Stimulated activated effector memory CD8-positive, alpha-beta T cell treated with anti-CD3 and anti-CD28 coated beads, Interleukin-12 subunit alpha, Interleukin-12 subunit beta, amount 100 ng/mL, for 72 hours (primary cell): ENCODE measurements at regions not wholly inside any gene's neighbourhood (a gene's known extent, or its start where the extent isn't known, plus 50 kb on each side); places are given as distances from the start of the nearest gene placed in this dataset.

Experiments used
- ATAC-seq: fragments of 150-1000 bp; cut with Tn5 transposase; 2 replicates; pipeline ENCODE4 v1.10.0; 2021
- DNase-seq, 2 donors: peaks; one replicate each; pipeline ENCODE4 v3.0.0; 2021 to 2022; ENCODE audit warnings: low spot score in 2 of 2
- H3K27ac Mint-ChIP-seq: one replicate; pipeline ENCODE4 v1.8.0; 2022; ENCODE audit warnings: mild to moderate bottlenecking, mixed read lengths
- H3K36me3 Mint-ChIP-seq: one replicate; pipeline ENCODE4 v1.8.0; 2022; ENCODE audit warnings: mild to moderate bottlenecking, mixed read lengths
- H3K4me1 Mint-ChIP-seq: one replicate; pipeline ENCODE4 v1.8.0; 2022; ENCODE audit warnings: mixed read lengths
- H3K4me3 Mint-ChIP-seq: one replicate; pipeline ENCODE4 v1.8.0; 2022; ENCODE audit warnings: mild to moderate bottlenecking, mixed read lengths
- H3K9me3 Mint-ChIP-seq: one replicate; pipeline ENCODE4 v1.8.0; 2022; ENCODE audit warnings: mixed read lengths

- DNase-seq (no peak), ATAC-seq (no peak)
- Mint-ChIP-seq H3K27ac (no peak overlapping the region), H3K4me1 (no peaks in the 10 kb centered on the region), H3K36me3 (no peaks in the 10 kb centered on the region), H3K9me3 (no peaks in the 10 kb centered on the region), H3K4me3 (no peak overlapping the region)
These were observed 213.6 kb upstream of the MAF start for GRCh38 chr16:79814124-79814523.

DNA sequence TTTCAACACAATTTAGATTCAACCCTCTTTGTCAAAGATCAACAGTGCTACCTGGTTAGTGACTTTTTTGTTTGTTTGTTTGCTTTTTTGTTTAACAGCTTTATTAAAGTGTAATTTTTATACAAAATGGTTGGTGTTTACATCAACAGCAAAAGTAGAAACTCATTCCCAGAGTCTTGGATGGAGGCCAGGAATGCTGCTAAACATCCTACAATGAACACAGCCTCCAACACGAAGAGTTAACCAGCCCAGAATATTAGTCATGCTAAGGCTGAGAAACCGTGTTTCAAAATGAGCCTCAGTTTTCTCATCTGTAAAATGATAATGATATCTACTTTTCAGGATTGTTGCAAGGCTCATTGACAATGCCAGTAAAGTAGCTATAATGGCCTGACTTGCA, 211.0 kb upstream of the MAF start:
- no peak for ATAC-seq

GRCh38 chr16:79810449-79811189, 210.1 kb upstream of the MAF start:
- Mint-ChIP-seq H3K27ac (no peak overlapping the region), H3K4me1 (no peaks in the 10 kb centered on the region), H3K4me3 (no peak overlapping the region), H3K9me3 (no peaks in the 10 kb centered on the region), H3K36me3 (no peaks in the 10 kb centered on the region)
- ATAC-seq (no peak), DNase-seq (no peak)

More for the DNA sequence above, 211.0 kb upstream of the MAF start:
- Mint-ChIP-seq H3K4me3 (no peak overlapping the region), H3K36me3 (no peaks in the 10 kb centered on the region), H3K27ac (no peak overlapping the region), H3K4me1 (no peaks in the 10 kb centered on the region), H3K9me3 (no peaks in the 10 kb centered on the region)
- DNase-seq: no peak

- Mint-ChIP-seq H3K36me3 (no peaks in the 10 kb centered on the region), H3K9me3 (no peaks in the 10 kb centered on the region), H3K4me1 (no peaks in the 10 kb centered on the region), H3K4me3 (no peak overlapping the region), H3K27ac (no peak overlapping the region)
- no peak for DNase-seq
- no peak for ATAC-seq
These were observed 208.8 kb upstream of the MAF start for GRCh38 chr16:79809376-79809775.

DNA sequence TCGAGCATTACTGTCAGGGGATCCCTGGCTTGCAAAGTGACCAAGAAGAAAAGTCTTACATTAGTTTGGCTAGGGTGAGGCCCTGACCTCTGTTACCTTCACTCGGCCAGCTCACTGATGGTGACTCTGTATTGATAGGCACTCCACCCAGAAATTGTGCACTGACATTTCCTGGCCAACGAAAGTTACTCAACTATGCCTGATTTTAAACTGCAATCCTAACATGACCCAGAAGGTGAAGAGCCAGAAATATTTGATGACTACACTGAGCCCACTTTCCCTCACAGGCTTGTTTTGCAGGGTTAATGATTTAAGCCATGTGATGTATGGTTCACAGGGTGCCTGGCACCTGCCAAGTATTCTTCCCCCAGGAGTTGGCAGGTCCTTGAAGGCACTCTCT, 208.2 kb upstream of the MAF start:
- no peaks in the 10 kb centered on the region for H3K36me3 Mint-ChIP-seq

GRCh38 chr16:79806757-79807156, 206.2 kb upstream of the MAF start:
- no peak overlapping the region for H3K27ac Mint-ChIP-seq
- ATAC-seq (no peak), DNase-seq (no peak)
- no peaks in the 10 kb centered on the region for H3K36me3 Mint-ChIP-seq
- H3K4me3 Mint-ChIP-seq: no peak overlapping the region
- no peaks in the 10 kb centered on the region for H3K9me3 Mint-ChIP-seq
- H3K4me1 Mint-ChIP-seq: no peaks in the 10 kb centered on the region

More for the DNA sequence above, 208.2 kb upstream of the MAF start:
- DNase-seq: no peak
- H3K4me1 Mint-ChIP-seq: no peaks in the 10 kb centered on the region
- ATAC-seq: no peak
- no peaks in the 10 kb centered on the region for H3K9me3 Mint-ChIP-seq
- no peak overlapping the region for H3K27ac Mint-ChIP-seq
- H3K4me3 Mint-ChIP-seq: no peak overlapping the region

DNA sequence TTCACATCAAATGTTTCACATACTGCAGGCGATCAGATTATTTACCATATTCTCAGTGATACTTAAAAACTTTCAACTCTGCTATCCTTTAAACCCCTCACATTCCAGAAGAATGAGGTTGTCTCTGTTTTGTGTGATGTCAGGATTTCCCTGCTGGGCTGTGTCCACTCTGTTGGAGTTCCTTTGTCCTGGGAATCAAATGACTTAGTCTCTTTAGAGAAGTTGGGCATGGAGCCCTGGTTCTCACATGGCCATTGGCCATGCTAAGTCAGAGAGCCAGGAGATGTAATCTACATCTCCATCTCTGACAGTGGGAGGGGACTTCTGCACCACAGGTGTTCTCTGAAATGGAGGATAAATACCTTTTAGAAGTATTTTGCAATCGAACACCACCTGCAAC, 205.1 kb upstream of the MAF start:
- no peaks in the 10 kb centered on the region for H3K9me3 Mint-ChIP-seq
- H3K27ac Mint-ChIP-seq: no peak overlapping the region
- ATAC-seq (no peak), DNase-seq (no peak)
- no peaks in the 10 kb centered on the region for H3K4me1 Mint-ChIP-seq
- H3K36me3 Mint-ChIP-seq: no peaks in the 10 kb centered on the region
- no peak overlapping the region for H3K4me3 Mint-ChIP-seq

GRCh38 chr16:79801646-79802045, 201.1 kb upstream of the MAF start:
- Mint-ChIP-seq H3K4me1 (no peaks in the 10 kb centered on the region), H3K4me3 (no peak overlapping the region), H3K9me3 (no peaks in the 10 kb centered on the region), H3K36me3 (no peaks in the 10 kb centered on the region), H3K27ac (no peak overlapping the region)
- DNase-seq (no peak), ATAC-seq (no peak)

GRCh38 chr16:79800016-79800608, 199.6 kb upstream of the MAF start:
- H3K9me3 Mint-ChIP-seq: no peaks in the 10 kb centered on the region
- no peaks in the 10 kb centered on the region for H3K4me1 Mint-ChIP-seq
- no peak overlapping the region for H3K27ac Mint-ChIP-seq
- no peaks in the 10 kb centered on the region for H3K36me3 Mint-ChIP-seq
- H3K4me3 Mint-ChIP-seq: no peak overlapping the region
- no peak for DNase-seq
- no peak for ATAC-seq

GRCh38 chr16:79798416-79799053, 198.0 kb upstream of the MAF start:
- no peaks in the 10 kb centered on the region for H3K9me3 Mint-ChIP-seq

GRCh38 chr16:79797486-79797885, 196.9 kb upstream of the MAF start:
- ATAC-seq: no peak
- Mint-ChIP-seq H3K27ac (no peak overlapping the region), H3K4me3 (no peak overlapping the region), H3K4me1 (no peaks in the 10 kb centered on the region), H3K9me3 (no peaks in the 10 kb centered on the region), H3K36me3 (no peaks in the 10 kb centered on the region)
- no peak for DNase-seq

More at GRCh38 chr16:79798416-79799053, 198.0 kb upstream of the MAF start:
- Mint-ChIP-seq H3K27ac (no peak overlapping the region), H3K36me3 (no peaks in the 10 kb centered on the region), H3K4me1 (no peaks in the 10 kb centered on the region), H3K4me3 (no peak overlapping the region)
- no peak for ATAC-seq
- no peak for DNase-seq

GRCh38 chr16:79795556-79795955, 195.0 kb upstream of the MAF start:
- Mint-ChIP-seq H3K36me3 (no peaks in the 10 kb centered on the region), H3K4me1 (no peaks in the 10 kb centered on the region), H3K27ac (no peak overlapping the region), H3K4me3 (no peak overlapping the region), H3K9me3 (no peaks in the 10 kb centered on the region)
- ATAC-seq: no peak
- no peak for DNase-seq

- Mint-ChIP-seq H3K27ac (peak overlapping the region; percentile 68), H3K36me3 (no peaks in the 10 kb centered on the region), H3K4me3 (no peak overlapping the region), H3K9me3 (no peaks in the 10 kb centered on the region), H3K4me1 (no peaks in the 10 kb centered on the region)
- DNase-seq (no peak), ATAC-seq (no peak)
These were observed 194.4 kb upstream of the MAF start for GRCh38 chr16:79794941-79795340.

DNA sequence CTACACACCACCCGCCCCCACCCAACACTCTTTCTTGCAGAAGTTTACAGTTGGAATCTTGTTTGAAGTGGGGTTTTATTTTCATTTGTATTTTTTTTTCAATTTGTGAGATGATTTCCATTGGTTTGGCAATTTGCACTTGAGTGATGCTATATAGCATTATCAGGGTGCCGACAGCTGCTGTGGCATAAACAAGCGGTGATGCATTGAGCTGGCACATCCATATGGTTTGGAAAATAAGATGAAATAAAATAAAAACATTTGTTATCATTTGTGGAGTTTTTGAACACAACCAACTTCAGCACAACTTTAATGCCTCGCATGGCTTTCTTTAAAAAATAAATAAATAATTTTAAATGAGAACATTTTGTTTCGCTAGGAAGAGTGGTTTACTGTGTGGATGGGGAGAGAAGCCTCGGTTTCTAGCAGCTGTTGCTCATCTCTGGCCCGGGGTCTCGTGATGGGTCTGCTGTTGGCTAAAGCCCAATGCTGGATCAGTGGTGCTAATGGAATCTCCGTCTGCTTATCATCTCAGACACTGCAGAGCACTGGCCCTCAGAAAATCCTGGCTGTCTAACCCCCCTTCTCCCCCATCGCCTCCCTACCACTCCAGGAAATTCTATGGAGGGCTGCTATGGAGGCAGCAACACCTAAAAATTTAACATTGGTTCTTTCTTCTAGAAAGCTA, 192.3 kb upstream of the MAF start:
- ATAC-seq: no peak
- no peaks in the 10 kb centered on the region for H3K9me3 Mint-ChIP-seq
- H3K4me3 Mint-ChIP-seq: no peak overlapping the region
- DNase-seq: no peak
- H3K36me3 Mint-ChIP-seq: no peaks in the 10 kb centered on the region
- no peaks in the 10 kb centered on the region for H3K4me1 Mint-ChIP-seq
- no peak overlapping the region for H3K27ac Mint-ChIP-seq

- DNase-seq: no peak
- H3K4me3 Mint-ChIP-seq: no peak overlapping the region
- H3K4me1 Mint-ChIP-seq: no peaks in the 10 kb centered on the region
- H3K27ac Mint-ChIP-seq: no peak overlapping the region
- no peaks in the 10 kb centered on the region for H3K9me3 Mint-ChIP-seq
- H3K36me3 Mint-ChIP-seq: no peaks in the 10 kb centered on the region
- ATAC-seq: no peak
These were observed 191.5 kb upstream of the MAF start for GRCh38 chr16:79792076-79792475.

DNA sequence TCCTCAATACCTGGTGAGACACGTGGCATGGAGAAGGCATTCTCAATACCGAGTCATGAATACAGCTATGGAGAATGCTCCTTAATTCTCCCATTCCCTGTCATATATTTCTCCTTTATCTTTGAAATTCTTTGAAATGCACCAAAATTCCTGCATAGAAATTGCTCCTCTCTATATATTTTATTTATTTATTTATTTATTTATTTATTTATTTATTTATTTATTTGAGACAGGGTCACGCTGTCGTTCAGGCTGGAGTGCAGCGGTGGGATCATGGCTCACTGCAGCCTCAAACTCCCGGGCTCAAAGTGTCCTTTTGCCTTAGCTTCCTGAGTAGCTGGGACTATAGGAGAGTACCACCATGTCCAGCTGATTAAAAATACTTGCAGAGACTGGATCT, 190.3 kb upstream of the MAF start:
- Mint-ChIP-seq H3K4me3 (no peak overlapping the region), H3K36me3 (no peaks in the 10 kb centered on the region), H3K9me3 (no peaks in the 10 kb centered on the region), H3K4me1 (no peaks in the 10 kb centered on the region), H3K27ac (no peak overlapping the region)
- no peak for ATAC-seq
- DNase-seq: no peak
